Activated naive CD8-positive, alpha-beta T cell treated with anti-CD3 and anti-CD28 coated beads, Interleukin-2, amount 50 U/mL, for 24 hours (primary cell): ENCODE measurements at regions not wholly inside any gene's neighbourhood (a gene's known extent, or its start where the extent isn't known, plus 50 kb on each side); places are given as distances from the start of the nearest gene placed in this dataset.

Experiments used
- ATAC-seq: fragments of 150-1000 bp; cut with Tn5 transposase; one replicate; pipeline ENCODE4 v1.10.0; 2021
- DNase-seq: peaks from one replicate; pipeline ENCODE4 v3.0.0; 2021
- H3K27ac Mint-ChIP-seq: one replicate; pipeline ENCODE4 v1.8.0; 2021; ENCODE audit warnings: mild to moderate bottlenecking, mixed read lengths
- H3K27me3 Mint-ChIP-seq: one replicate; pipeline ENCODE4 v1.8.0; 2021; ENCODE audit warnings: mixed read lengths
- H3K36me3 Mint-ChIP-seq: one replicate; pipeline ENCODE4 v1.8.0; 2021; ENCODE audit warnings: low read depth, mixed read lengths
- H3K4me1 Mint-ChIP-seq: one replicate; pipeline ENCODE4 v1.8.0; 2021; ENCODE audit warnings: mixed read lengths
- H3K4me3 Mint-ChIP-seq: one replicate; pipeline ENCODE4 v1.8.0; 2021; ENCODE audit warnings: mild to moderate bottlenecking, moderate library complexity, mixed read lengths
- H3K9me3 Mint-ChIP-seq: one replicate; pipeline ENCODE4 v1.8.0; 2021; ENCODE audit warnings: mixed read lengths

DNA sequence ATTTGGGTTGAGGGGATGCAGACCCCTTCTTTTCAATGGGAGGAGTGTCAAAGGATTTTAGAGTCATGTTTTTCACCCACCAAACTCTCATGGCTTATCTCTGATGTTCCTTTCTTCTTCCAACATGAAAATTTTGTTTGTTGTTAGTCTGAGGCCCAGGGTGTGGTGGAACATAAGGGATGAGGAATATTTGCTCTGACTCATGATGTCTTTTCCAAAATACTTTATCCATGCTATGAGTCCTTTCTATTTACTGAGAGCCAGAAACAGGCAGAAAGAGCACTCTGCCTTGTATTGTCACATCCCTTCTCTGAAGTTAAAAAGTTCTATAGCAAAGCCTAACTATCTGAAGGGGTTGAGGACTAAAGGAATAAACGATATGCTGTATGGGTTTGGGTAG, 61.6 kb upstream of the GYPA start:
- no peak overlapping the region for H3K27ac Mint-ChIP-seq
- no peaks in the 10 kb centered on the region for H3K36me3 Mint-ChIP-seq
- H3K4me3 Mint-ChIP-seq: no peak overlapping the region
- no peaks in the 10 kb centered on the region for H3K27me3 Mint-ChIP-seq
- DNase-seq (no peak), ATAC-seq (no peak)
- H3K4me1 Mint-ChIP-seq: no peaks in the 10 kb centered on the region
- H3K9me3 Mint-ChIP-seq: peaks cover 5% of the 10 kb centered on the region

DNA sequence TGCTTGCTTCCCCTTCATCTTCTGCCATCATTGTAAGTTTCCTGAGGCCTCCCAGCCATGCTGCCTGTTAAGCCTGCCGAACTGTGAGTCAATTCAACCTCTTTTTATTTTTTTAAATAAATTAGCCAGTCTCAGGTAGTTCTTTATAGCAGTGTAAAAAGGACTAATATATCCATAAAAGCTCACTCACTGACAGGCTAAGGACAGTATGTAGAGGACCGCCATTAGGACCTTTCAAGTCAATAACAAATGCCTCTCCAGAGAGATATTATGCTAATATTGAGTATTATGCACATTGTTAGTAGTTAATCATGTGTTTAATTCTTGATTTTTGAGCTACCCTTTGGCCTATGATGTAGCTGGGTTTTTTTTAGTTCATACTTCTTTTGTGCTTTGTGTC, 62.6 kb upstream of the GYPA start:
- peaks cover 3% of the 10 kb centered on the region for H3K9me3 Mint-ChIP-seq
- H3K36me3 Mint-ChIP-seq: no peaks in the 10 kb centered on the region
- H3K4me3 Mint-ChIP-seq: no peak overlapping the region
- DNase-seq: no peak
- no peak for ATAC-seq
- H3K27ac Mint-ChIP-seq: no peak overlapping the region
- no peaks in the 10 kb centered on the region for H3K4me1 Mint-ChIP-seq
- H3K27me3 Mint-ChIP-seq: no peaks in the 10 kb centered on the region

DNA sequence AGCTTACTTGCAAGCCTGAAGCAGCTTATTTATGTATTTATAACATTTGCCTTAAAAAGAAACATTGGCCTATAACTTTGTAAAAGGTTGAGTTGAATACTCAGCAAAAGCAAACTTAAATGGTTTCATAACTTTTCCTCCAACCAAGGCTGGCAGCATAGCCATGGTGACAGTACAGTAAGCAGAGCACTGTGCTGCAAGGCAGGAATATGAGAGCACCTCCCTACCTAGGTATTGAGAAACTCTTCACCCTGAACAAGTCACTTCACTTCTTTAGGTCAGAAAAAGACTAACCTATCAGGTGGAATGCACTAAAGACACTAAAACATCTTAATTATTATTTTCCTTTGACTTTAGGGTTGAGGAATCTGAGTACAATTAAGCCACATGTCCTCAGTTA, 63.9 kb upstream of the GYPA start:
- DNase-seq (no peak), ATAC-seq (no peak)
- H3K27me3 Mint-ChIP-seq: no peaks in the 10 kb centered on the region
- H3K9me3 Mint-ChIP-seq: no peaks in the 10 kb centered on the region
- H3K27ac Mint-ChIP-seq: no peak overlapping the region
- H3K4me3 Mint-ChIP-seq: no peak overlapping the region
- no peaks in the 10 kb centered on the region for H3K4me1 Mint-ChIP-seq
- no peaks in the 10 kb centered on the region for H3K36me3 Mint-ChIP-seq

DNA sequence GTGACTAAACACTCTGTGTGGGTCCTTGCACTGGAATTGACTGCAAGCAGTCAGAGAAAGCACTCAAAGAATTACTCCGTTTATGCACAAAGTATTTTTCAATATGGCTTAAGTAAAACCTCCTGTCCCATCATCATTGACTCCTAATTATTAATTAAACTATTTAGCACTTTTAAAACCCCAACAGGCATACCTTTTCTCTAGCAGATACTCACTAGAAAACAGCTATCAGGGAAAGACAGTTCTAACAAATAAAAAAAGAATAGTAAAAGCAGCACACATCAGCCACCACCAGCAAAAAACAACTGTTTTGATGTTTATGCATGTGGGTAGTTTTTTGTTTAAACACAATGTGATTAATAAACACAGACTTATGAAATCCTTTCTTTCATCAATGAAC, 66.2 kb upstream of the GYPA start:
- Mint-ChIP-seq H3K4me1 (no peaks in the 10 kb centered on the region), H3K27me3 (no peaks in the 10 kb centered on the region), H3K9me3 (no peaks in the 10 kb centered on the region), H3K4me3 (no peak overlapping the region), H3K36me3 (no peaks in the 10 kb centered on the region), H3K27ac (no peak overlapping the region)
- no peak for DNase-seq
- ATAC-seq: no peak

DNA sequence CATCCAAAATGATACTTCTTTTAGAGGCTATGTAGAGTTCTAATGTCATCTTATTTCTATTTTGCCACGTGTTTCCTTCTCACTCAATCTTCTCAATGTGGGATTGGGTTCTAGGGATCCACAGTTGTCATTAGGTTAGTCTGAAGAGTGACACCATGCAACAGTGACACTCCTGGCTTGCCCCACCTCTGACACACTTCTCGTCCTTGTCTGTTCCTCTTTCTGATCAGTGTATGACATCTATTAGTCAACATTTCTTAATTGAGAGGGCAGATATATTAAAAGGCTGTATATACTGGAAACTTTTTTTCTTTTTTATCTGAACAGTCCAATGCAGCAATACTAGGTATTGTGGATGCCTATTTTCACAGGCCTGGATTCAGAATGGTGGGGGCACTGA, 67.6 kb upstream of the GYPA start:
- H3K9me3 Mint-ChIP-seq: no peaks in the 10 kb centered on the region
- no peaks in the 10 kb centered on the region for H3K4me1 Mint-ChIP-seq
- ATAC-seq (no peak), DNase-seq (no peak)
- no peaks in the 10 kb centered on the region for H3K27me3 Mint-ChIP-seq
- no peak overlapping the region for H3K27ac Mint-ChIP-seq
- no peak overlapping the region for H3K4me3 Mint-ChIP-seq
- no peaks in the 10 kb centered on the region for H3K36me3 Mint-ChIP-seq

DNA sequence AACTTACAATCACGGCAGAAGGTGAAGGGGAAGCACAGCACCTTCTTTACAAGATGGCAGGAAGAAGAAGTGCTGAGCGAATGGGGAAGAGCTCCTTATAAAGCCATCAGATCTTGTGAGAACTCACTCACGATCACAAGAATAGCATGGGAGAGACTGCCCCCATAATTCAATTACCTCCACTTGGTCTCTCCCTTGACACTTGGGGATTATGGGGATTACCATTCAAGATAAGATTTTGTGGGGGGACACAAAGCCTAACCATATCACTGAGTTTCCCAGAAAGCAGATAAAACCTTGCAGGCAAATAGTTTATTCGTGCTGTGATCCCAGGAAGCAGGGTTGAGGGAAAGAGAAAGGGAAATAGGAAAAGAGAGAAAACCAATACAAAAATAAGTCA, 69.0 kb upstream of the GYPA start:
- H3K4me3 Mint-ChIP-seq: no peak overlapping the region
- no peak overlapping the region for H3K27ac Mint-ChIP-seq
- no peaks in the 10 kb centered on the region for H3K36me3 Mint-ChIP-seq
- H3K4me1 Mint-ChIP-seq: no peaks in the 10 kb centered on the region
- no peaks in the 10 kb centered on the region for H3K27me3 Mint-ChIP-seq
- DNase-seq (no peak), ATAC-seq (no peak)
- H3K9me3 Mint-ChIP-seq: no peaks in the 10 kb centered on the region

DNA sequence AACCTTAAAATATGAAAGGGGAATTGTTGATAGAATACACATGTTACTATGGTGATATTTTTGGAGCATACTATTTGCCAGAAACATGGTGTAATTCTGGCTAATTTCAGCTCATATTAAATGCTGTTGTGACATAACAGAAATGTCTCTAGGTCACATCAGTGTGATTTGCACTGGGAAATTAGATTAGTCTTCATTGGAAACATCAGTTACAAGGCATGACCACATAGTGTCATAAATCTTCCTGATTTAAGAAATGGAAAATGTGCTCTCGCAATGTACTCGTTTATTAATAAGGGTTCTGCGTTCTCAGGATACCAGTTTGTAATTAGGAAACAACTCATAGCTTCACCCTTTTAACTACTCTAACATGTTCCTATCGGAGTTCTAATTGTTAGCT, 72.9 kb upstream of the GYPA start:
- no peak for DNase-seq
- Mint-ChIP-seq H3K27ac (no peak overlapping the region), H3K27me3 (no peaks in the 10 kb centered on the region), H3K4me3 (no peak overlapping the region), H3K9me3 (peaks cover 3% of the 10 kb centered on the region), H3K36me3 (no peaks in the 10 kb centered on the region), H3K4me1 (no peaks in the 10 kb centered on the region)
- ATAC-seq: no peak

DNA sequence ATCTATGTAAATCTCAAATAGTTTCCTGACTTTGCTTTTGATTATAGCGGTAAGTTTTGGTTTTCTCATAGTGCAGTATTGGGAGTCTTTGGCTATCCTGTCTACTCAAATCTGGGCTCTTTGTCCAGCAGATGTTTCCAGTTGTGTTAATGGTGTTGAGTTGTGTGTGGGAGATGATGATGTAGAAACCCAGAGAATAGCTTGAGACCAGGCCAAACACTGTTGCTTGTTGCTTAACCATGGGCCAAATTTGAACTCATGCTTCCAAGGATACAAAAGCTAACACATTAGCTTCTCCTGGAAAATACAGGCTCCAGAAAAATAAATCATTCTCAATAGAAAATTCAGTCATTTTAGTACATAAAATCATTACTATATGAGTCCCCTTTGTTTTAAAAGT, 82.6 kb upstream of the GYPA start:
- H3K4me1 Mint-ChIP-seq: no peaks in the 10 kb centered on the region
- no peak overlapping the region for H3K27ac Mint-ChIP-seq
- no peaks in the 10 kb centered on the region for H3K9me3 Mint-ChIP-seq
- no peak overlapping the region for H3K4me3 Mint-ChIP-seq
- H3K36me3 Mint-ChIP-seq: no peaks in the 10 kb centered on the region
- DNase-seq (no peak), ATAC-seq (no peak)
- H3K27me3 Mint-ChIP-seq: no peaks in the 10 kb centered on the region

DNA sequence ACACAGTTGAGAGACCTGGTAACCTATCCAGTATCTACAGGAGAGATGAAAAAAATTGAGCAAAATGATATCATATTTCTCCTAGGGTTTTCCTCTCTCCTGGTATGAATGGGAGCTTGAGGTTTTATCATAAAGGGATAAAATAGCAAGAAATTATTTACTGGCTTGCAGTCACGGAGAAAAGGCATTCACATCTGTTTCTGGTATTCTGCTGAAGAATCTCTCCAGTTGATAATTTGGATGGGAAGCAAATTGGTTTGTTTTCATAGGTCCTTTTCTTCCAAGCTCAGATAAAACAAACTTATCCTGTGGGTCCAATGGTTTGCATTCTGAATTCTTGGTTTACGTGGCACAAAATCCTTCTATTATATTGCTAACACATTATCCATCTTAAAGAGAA, 83.1 kb upstream of the GYPA start:
- no peaks in the 10 kb centered on the region for H3K4me1 Mint-ChIP-seq
- no peaks in the 10 kb centered on the region for H3K9me3 Mint-ChIP-seq
- H3K4me3 Mint-ChIP-seq: no peak overlapping the region
- ATAC-seq (no peak), DNase-seq (no peak)
- H3K27ac Mint-ChIP-seq: no peak overlapping the region
- no peaks in the 10 kb centered on the region for H3K27me3 Mint-ChIP-seq
- H3K36me3 Mint-ChIP-seq: no peaks in the 10 kb centered on the region

DNA sequence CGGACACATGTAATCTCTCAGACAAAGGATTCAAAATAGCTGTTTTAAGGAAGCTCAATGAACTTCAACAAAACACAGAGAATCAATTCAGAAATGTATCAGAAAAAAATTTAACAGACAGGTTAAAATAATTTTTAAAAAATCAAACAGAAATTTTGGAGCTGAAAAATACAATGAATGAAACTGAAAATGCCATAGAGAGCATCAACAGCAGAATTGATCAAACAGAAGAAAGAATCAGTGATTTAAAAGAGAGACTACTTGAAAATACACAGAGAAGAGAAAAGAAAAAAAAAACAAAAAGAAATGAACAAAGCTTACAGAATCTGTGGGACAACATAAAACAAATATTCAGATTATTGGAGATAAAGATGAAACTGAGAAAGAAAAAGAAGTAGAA, 118.8 kb upstream of the GYPA start:
- H3K4me1 Mint-ChIP-seq: no peaks in the 10 kb centered on the region
- H3K36me3 Mint-ChIP-seq: no peaks in the 10 kb centered on the region
- no peaks in the 10 kb centered on the region for H3K27me3 Mint-ChIP-seq
- ATAC-seq (no peak), DNase-seq (no peak)
- no peak overlapping the region for H3K27ac Mint-ChIP-seq
- peaks cover 25% of the 10 kb centered on the region for H3K9me3 Mint-ChIP-seq
- no peak overlapping the region for H3K4me3 Mint-ChIP-seq

DNA sequence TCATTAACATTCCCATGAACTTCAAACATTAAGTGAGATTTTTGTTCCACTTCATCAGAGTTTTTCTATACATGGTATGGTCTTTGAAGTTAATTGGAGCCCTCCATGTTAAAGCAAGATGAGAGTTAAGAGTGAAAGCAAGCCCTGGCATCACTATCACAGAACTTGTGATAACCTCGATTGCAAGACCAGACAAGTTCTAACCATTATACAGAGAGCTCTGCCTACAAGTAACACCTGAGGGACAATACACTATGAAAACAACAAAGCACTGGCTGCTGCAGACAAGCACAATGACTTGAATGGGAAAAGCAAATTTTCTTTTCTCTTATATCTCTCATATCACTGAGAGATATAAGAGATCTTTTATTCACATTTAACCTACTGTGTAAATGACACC, 126.6 kb upstream of the GYPA start:
- DNase-seq (no peak), ATAC-seq (no peak)
- Mint-ChIP-seq H3K27me3 (no peaks in the 10 kb centered on the region), H3K4me3 (no peak overlapping the region), H3K4me1 (no peaks in the 10 kb centered on the region), H3K36me3 (no peaks in the 10 kb centered on the region), H3K27ac (no peak overlapping the region), H3K9me3 (no peaks in the 10 kb centered on the region)

DNA sequence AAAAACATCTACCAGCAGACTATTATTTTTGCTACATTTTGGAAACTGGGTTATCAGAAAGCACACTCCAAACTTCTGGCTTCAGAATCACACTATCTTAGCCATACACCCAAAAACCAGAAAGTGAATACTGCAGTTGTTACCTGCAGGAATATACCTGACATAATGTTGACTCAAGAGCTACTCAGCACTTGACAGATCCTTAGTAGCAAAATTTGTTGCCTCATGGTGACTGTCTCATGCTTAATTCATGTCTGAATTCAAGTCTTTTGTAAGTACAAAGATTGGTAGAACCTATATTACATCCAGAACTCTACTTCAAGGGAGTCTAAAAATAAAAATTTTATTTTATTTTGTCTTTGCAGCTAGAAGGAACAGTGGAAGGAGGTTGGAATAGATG, 140.2 kb upstream of the GYPA start:
- H3K4me3 Mint-ChIP-seq: no peak overlapping the region
- no peaks in the 10 kb centered on the region for H3K36me3 Mint-ChIP-seq
- H3K4me1 Mint-ChIP-seq: no peaks in the 10 kb centered on the region
- DNase-seq (no peak), ATAC-seq (no peak)
- H3K27ac Mint-ChIP-seq: no peak overlapping the region
- H3K27me3 Mint-ChIP-seq: no peaks in the 10 kb centered on the region
- H3K9me3 Mint-ChIP-seq: no peaks in the 10 kb centered on the region

DNA sequence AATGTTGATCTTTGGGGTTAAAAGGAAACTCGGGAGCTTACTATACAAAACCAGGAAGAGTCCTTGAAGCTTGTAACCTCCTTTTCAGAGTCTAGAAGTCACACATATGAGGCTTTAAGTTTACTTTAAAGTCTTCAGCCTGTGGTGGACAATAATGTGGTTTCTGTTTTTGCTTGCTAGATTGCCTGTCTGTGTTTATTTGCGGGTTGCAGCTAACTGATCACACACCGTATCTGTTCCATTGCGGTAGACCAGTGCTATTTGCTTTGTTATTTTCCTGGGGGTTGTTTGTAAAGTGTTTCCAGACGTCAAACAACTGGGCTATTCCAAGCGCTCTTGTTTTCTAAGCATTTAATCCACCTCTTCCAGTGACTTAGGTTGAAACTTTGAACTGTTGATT, 143.0 kb upstream of the GYPA start:
- Mint-ChIP-seq H3K27me3 (no peaks in the 10 kb centered on the region), H3K4me1 (no peaks in the 10 kb centered on the region), H3K9me3 (no peaks in the 10 kb centered on the region), H3K4me3 (no peak overlapping the region), H3K36me3 (no peaks in the 10 kb centered on the region), H3K27ac (no peak overlapping the region)
- ATAC-seq: no peak
- no peak for DNase-seq

DNA sequence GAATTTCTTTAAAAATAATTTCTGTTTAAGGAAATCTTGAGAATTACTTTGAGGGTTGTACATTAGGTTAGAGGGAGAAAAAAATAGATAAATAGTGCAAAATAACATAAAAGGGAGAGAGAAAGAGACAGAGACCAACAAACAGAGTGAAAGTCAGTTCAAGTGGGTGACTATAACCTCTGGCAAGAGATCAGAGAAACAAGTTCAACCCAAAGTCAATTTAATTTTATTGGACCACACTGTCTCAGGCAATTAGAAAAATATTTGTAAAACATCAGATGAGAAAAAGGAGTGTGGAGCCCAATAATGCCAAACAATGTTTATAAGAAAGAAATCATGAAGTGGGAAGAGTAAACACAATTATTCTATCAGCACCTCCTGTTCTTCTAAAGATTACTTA, 143.5 kb upstream of the GYPA start:
- H3K9me3 Mint-ChIP-seq: no peaks in the 10 kb centered on the region
- no peak overlapping the region for H3K27ac Mint-ChIP-seq
- H3K4me1 Mint-ChIP-seq: no peaks in the 10 kb centered on the region
- no peak overlapping the region for H3K4me3 Mint-ChIP-seq
- ATAC-seq (no peak), DNase-seq (no peak)
- H3K36me3 Mint-ChIP-seq: no peaks in the 10 kb centered on the region
- no peaks in the 10 kb centered on the region for H3K27me3 Mint-ChIP-seq

DNA sequence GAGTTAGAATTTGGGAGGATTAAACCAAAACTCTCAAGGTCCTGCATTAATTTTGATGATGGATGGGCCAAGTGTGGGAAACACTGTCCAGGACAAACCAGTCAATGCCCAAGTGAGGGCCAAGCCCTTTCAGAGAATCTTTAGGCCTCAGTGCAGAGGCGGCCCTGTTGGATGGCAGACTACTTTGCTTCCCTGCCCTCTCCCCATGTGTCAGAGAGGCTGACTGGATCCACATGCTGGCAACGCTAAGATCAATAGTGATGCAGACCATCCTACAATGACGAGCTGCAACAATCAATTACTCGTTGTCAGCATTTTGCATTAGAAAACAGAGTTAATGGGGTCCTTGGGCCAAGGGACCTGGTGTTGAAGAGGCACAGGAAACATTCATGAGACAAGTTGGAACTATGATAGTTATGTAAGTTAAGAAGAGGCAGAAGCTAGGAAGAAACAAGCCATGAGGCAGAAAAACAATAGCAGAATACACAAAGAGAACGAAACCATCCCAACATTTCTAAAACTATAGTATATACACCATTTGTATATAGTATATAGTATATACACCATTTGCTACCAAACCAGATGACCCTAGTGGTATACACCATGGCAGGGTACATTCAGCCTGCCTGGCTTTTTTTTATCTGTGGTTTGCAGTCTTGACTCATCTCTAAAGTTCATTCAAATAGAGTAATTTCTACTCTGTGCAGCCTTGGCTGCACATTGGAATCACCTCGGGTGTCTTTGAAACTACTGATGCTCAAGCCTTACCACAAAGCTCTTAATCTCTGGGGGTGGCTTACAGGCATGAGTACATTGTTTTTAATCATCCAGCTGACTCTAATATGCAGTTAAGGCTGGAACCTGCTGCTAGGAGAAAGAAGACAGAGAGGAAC, 147.7 kb upstream of the GYPA start:
- DNase-seq (no peak), ATAC-seq (peak; percentile 52)
- H3K36me3 Mint-ChIP-seq: no peaks in the 10 kb centered on the region
- no peaks in the 10 kb centered on the region for H3K4me1 Mint-ChIP-seq
- no peaks in the 10 kb centered on the region for H3K27me3 Mint-ChIP-seq
- no peak overlapping the region for H3K27ac Mint-ChIP-seq
- no peak overlapping the region for H3K4me3 Mint-ChIP-seq
- H3K9me3 Mint-ChIP-seq: no peaks in the 10 kb centered on the region
